GM18858 (cell line): ENCODE measurements at regions not wholly inside any gene's neighbourhood (a gene's known extent, or its start where the extent isn't known, plus 50 kb on each side); places are given as distances from the start of the nearest gene placed in this dataset.

ENCODE experiments used
- ATAC-seq: cut with Tn5 transposase; IDR thresholded peaks from one replicate; pipeline ENCODE4 v1.9.1; 2021; ENCODE audit not compliant: unreplicated experiment

DNA sequence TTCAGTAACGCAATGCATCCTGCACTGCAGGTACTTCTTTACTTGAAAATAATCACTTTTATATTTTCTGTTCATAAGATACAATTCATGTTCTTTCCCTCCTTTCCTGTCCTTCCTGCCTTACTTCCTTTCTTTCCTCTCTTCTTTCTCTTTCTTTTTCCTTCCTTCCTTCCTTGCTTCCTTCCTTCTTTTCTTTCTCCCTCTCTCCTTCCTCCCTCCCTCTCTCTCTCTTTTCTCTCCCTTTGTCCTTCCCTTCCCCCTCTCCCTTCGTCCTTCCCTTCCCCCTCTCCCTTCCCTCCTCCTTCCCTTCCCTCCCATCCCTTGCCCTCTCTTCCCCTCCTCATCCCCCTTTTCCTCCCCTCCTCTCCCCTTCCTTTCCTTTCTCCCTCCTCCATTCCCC lies 227.8 kb upstream of the KLF6 start:
- ATAC-seq: no peak

DNA sequence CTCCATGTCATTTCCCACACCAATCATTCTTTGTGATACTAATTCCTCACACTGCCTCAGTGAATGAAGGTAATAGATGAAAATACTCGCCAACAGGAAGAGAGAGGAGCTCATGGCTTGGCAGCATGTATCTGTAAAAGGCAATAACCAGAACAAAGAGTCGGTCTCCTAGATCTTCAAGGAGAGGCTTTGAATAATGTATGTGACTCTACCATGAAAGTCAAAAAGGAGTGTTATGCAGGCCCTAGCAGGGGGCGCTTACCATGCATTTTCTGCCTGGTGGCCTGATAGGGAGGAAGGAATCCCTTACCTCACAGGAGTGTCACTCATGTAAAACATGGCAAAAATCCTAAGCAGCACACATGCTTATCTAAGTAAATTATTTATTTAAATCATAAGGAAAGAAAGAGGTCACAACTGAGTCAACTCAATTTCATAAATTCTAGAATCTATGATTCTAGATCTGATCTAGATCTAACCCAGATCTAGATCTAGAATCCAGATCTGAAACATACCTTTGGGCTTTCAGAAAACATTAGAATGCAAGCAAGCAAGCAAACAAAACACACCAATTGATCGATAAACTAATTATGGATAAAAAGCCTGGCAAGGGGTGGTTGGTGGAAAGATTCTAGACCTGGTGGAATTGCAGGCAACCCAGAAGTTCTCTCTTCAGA lies 226.3 kb upstream of the KLF6 start:
- no peak for ATAC-seq

DNA sequence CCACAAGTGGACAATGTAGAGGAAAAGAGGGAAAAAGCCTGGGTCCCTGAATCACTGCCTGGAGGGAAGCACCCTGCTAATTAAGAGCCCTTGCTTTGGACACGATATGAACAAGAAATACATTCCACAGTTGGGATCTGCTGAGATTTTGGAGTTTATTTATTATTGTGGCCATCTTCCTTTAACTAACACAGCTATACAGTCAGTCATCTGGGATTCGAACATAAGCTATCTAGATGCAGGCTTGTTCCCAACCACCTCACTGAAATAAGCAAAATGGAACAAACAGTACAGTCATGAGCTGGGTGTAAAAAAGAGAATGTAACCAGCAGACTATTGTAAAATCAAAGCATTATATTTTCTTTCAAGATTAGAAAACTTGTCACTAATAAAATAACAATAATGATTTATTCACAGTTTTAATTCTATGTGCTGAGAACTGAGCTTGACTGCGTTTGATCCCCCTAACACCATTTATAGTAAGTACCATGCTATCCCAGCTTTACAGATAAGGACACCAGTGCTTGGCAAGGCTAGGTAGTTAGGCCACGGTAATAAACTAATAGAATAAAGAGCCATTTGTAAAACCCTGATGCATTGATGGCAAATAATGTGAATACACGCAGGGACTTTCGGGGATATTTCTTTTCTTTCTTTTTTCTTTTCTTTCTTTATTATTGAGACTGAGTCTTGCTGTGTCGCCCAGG lies 223.8 kb upstream of the KLF6 start:
- ATAC-seq: no peak

DNA sequence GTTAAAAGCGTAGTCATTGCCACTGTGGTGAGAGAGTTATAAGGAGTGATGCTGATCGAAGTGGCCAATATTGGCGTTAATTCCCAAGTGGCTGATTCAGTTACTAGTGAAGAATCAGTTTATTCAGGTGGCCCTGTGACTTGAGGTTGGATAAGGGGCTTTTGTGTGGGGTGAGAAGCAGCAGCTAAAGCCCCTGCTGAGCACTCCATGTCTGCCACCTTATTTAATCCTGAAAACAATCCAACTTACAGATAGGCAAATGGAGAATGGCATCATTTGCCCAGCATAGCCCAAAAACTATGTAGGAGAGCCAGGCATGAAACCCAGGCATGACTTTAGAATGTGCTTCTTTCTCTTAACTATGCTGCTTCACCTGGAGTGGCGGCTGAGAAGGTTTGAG lies 222.8 kb upstream of the KLF6 start:
- no peak for ATAC-seq

DNA sequence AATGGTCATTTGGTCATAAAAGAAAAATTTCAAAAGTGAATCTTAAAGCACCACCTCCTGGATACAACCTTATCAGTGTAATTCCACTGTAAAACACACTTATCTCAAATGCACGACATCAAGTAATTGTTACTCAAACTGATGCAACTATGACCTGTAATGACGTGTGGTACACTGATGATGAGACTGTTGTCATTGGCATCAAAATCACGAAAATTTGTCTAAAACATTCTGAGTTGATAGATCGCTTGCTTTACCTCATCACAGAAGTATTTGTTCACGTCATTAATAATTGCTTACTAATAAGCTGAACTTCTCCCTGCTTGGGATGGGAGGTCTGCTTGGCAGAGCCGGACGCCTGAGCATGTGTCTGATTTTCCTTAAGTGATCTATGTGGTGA lies 221.8 kb upstream of the KLF6 start:
- ATAC-seq: no peak

DNA sequence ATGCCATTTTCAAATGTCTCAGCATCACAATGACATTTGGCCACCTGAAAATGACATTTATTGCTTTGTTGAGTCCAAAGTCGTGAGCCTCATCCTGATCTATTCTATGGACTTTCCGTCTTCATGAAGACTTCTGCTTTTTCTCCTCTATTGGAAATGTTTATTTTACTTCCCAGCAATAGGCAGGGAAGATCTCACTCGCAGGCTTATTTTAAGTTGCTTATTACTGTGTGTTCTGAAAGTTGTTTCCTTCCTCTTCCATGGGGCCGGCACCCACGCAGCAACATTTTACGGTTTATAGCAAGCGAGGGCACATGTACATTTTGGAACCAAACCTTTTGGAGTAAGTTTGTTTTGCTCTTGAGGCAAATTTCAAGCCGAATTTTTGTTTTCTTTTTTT lies 221.0 kb upstream of the KLF6 start:
- no peak for ATAC-seq

DNA sequence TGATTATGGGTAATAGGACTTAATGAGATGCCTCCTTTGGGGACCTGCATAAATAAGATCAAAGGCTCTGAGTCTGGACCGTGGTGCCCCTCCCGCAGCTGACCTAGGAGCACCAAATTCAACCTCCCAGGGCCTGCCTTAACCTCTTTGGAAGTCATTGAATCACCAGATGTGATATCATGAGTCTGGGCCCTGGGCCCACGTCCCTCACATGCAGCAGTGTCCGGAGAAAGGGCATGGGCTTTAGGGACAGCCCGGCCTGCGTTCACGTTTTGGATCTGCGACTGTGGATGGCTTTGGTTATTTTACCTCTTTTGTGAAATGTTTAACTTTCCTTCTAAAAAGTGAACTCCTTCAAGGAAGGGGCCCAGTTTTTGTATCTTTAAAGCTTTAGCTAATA lies 220.0 kb upstream of the KLF6 start:
- no peak for ATAC-seq

DNA sequence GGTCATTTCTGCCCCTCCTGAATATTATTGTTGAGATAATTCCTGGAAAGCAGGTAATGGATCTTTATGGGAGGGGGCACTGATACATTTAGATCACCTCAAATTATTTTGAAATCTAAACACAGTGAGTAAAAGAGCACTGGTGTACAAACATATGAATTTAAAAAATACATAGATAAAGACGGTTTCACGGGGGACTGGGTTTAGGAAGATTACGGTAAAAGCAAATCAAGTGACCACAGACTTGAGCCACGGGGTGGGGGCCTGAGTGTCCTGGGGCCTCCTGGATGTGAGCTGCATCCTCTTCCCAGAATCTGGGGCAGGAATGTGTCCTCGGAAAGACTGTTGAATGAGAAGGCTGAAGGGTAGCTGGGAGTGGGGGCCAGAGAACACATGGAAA lies 219.1 kb upstream of the KLF6 start:
- no peak for ATAC-seq

DNA sequence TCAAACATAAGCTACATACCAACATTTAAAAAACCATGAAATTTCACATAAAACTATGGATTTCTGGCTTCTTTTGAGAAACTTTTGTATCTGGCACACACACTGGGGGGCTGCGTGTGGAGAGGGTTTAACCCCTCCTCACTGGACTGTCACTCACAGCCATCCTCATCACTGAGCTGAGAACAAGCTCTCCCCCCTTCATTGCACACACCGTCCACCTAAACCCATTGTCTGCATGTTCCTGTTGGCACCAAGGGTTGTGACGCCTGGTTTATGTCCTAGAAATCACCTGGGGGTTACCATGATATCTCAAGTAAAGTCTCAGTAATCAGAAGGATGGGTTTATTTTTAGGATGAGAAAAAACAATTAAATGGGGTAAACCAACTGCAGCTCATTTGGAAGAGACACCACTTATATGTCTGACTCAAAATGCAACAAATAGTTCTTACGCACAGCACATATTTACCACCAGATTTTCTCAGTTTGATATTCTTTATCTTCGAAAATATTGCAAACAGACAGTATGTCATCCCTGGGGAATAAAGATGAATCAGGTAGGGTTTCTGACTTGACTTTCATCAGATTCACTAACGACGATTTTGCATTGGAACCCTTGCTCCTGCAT lies 218.5 kb upstream of the KLF6 start:
- no peak for ATAC-seq

DNA sequence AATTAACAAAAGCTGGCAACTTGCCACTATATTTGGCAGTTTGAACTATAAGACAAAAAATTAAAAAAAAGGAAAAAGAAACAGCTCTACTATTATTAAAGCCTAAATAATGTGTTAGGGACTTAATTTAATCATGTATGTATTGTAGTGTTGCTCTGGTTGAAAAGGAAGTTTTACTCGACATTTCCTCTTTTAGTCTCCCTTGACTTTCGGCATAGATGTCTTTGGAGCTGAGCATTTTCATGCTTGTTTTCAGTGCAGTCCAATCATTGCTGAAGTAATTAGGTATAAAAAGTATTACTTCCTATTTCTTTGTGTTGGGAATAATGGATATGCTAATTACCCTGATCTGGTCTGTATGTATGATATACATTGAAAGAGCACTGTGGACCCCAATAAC lies 216.8 kb upstream of the KLF6 start:
- no peak for ATAC-seq

DNA sequence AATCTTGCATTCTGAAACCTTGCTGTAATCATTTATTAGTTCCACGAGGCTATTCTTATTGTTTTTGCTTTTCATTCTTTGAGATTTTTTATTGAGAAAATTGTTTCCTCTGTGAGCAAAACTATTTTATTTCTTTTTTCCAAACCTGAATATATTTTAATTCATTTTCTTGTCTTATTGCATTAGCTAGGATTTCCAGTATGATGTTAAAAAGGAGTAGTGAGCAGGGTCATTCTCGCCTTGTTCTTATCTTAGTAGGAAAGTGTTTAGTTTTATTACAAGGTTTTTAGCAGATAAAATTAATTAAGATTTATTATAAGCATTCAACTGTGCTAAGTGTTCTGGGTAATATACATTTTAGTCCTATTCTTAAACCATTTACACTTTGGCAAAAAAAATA lies 214.6 kb upstream of the KLF6 start:
- no peak for ATAC-seq

DNA sequence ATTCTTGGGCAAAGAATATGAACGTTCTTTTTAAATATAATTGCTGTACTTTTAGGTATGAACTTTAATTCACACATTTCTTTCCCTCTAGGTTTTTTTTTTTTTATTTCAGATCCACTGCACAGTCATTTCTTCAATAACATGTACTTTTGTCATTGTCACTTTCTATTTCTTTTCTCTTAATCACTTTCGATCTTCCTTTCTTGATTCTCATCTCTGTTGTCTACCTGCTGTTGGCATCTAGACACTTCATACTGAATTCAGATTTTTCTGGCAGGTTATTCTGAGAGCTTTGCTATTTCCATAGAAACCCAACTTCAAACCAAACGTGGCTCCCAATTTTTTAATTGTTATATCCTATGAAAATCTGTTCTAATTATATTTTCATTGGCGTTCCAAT lies 211.7 kb upstream of the KLF6 start:
- no peak for ATAC-seq

DNA sequence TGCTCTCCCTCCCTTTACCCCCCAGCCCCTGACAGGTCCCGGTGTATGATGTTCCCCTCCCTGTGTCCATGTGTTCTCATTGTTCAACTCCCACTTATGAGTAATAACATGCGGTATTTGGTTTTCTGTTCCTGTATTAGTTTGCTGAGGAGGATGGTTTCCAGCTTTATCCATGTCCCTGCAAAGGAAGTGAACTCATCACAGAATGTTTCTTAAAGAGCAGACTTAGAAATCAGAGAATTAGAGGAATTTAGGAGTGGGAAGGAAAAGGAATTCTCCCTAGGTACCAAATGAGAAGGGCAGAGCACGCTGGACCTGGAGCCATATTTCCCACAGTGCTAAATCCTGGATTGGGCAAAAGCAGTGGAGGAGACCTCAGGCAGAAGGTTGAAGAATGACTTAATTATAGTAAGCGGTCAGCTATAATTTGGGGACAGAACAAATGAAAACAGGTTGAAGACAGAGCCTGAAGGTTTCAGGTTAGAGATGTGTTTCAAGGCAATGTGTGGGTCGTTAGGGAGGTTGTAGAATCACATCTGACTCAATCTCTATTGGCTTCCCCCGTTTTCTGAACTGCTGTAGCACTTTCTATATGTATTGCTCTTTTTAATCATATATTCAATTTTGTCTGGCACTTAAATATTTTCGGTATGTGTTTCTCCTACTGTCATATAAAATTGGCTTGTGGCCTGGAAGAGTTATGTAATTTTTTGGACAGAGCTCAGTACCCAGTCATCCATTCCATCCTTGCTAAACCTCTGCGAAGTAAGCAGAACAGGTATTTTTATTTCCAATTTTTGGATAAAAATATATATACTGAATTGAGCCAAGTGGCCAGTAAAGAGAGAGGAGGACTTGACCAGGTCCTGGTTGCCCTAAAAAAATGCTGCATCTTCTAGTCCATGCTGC lies 210.5 kb upstream of the KLF6 start:
- ATAC-seq: no peak

DNA sequence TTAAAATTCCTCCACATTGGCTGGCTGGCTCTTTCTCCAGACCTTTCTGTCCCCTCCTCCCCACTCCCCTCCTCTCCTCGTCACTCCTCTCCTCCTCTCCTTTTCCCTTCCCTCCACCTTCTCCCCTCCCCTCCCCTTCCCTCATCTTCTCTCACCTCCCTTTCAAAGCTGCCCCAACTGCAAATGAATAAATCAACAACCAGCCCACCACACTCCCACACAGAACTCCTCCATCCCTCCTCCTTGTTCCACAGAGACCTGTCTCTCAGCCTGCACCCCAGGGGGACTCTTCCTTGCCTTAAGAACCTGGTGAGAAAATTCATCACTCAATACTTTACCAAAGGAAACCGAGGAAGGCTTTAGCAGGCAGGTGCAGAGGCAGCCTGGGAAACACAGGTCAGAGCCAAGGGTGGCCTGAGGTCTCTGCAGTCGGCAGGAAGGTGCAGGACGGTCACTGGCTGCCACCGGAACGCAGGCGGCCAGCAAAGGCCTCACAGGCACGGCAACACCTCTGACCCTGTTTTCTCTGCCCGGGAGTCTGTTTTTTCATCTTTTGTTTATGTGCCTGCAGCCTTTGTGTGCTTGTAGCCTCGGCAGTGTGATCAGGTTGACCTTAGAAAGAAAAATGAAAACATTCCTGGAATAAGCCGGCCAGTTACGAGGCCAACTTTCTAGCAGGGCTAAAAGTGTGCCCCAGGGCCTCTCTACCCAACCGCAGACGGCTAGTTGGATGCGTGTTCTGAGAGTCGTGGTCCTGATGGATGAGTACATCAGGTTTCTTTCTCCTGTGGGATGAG lies 207.6 kb upstream of the KLF6 start:
- ATAC-seq: no peak

DNA sequence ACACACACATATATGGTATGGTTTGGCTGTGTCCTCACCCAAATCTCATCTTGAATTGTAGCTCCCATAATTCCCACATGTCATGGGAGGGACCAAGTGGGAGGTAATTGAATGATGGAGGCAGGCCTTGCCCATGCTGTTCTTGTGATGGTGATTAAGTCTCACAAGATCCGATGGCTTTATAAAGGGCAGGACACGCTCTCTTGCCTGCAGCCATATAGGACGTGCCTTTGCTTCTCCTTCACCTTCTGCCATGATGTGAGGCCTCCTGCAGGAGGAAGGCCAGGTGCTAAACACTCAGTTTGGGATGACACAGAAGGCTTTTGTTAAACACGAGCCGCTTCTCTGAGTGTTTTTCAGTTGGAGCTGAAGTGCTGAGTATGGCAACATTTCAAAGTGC lies 205.3 kb upstream of the KLF6 start:
- no peak for ATAC-seq

DNA sequence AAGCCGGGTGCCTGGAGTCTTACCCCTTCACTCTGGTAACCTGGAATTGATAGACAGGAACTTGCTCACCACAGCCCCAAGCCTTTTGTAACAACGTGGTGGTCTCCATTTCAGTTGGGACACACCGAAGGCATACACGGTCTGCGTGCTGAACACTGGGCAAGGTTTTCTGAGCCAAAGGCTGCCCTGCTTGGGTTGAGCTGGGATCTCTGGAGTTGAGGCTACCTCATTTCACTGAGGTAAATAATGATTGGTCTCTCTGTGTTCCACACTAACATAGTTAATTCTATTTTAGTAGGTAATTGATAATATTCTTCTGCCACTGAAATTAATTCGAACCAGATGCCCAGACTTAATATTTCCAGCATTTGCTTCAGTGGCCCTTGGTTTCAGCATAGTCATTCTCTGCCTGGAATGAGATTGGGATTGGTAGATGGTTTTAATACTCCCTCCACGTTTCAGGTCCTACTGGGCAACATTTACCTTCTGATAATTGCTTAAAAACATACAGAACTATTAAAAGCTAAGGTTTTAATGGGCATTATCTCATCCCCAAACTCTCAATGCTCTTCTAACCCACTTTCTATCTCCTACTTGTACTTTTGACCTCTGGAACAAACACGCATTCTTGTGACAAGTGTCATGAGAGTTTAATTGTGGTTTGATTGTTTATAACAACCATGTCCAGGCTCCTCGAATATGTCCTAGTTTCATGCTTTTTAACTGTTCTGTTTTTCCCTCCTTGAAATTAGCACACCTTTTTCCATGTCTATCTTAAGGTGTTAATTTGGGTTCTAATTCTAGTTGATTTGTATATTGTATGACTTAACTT lies 202.3 kb upstream of the KLF6 start:
- ATAC-seq: no peak

DNA sequence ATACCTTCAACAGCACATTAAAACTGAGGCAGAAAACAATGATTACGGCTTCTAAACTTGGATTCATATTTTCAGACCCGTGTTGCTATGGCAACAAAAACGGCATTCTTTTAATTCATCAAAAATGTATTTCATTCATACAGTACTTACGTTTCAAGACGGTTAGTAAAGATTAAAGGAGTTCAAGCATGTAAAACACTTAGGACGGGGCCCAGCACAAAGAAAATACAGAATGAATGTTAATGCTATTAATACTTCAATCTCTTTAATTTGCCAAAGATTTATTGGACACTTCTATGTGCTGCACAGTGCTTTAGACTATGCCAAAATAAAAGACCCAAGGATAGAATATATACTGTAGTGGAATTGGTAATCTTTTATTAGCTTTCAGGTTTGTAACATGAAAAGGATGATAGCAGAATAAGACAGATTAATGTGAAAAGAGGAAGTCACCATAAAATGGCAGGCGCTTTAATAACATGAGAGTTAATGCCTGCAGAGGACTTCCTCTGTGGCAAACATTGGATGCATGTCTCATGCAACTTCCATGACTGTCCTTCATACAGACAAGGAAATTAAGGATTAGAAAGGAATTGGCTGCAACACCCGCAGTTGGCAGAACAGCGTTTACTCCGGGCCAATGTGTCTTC lies 201.6 kb upstream of the KLF6 start:
- no peak for ATAC-seq

DNA sequence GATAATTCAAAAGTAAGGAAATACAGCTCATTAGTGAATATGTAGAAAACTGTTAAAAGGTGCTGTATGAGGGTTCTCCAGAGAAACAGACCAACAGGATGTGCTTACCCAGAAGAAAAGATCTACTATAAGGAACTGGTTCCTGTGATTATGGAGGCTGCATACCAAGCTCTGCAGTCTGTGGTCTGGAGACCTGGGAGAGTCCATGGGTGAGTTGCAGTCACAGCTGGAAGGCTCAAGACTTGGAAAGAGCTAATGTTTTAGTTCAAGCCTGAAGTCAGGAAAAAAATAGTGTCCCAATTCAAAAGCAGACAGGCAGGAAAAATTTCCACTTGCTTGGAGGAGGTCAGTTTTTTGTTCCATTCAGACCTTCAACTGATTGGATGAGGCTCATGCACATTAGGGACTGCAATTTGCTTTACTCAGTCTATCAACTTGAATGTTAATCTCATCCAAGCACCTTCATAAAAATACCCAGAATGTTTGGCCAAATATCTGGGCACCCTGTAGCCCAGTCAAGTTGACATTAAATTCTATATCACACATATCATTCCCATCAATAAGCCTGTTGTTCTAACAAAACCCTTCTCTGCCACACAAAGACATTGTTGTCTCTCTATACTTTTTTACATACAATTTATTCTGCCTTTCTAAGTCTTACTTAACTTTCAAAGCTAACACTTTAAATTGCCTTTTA lies 197.9 kb upstream of the KLF6 start:
- ATAC-seq: no peak

DNA sequence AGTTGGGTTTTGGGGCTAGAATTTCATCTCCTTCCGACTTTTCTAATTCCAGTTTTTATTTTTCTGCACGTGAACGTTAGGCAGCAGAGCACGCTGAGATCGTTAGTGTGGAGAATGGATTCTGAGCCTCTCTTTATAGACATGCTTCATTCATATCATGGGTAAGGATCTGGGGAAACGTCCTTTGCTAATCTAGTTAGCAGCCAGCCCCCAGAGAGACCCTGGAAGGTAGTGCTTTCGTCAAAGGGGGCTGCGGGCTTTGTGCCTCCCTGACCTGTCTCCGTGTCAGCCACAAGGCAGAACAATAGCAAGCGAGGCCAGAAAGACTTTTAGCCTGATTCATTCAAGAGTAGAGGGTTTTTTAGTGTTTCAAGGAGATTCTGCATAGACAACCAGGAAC lies 196.3 kb upstream of the KLF6 start:
- no peak for ATAC-seq
